ENCODE measurements at regions not wholly inside any gene's neighbourhood (a gene's known extent, or its start where the extent isn't known, plus 50 kb on each side); places are given as distances from the start of the nearest gene placed in this dataset.

DNA sequence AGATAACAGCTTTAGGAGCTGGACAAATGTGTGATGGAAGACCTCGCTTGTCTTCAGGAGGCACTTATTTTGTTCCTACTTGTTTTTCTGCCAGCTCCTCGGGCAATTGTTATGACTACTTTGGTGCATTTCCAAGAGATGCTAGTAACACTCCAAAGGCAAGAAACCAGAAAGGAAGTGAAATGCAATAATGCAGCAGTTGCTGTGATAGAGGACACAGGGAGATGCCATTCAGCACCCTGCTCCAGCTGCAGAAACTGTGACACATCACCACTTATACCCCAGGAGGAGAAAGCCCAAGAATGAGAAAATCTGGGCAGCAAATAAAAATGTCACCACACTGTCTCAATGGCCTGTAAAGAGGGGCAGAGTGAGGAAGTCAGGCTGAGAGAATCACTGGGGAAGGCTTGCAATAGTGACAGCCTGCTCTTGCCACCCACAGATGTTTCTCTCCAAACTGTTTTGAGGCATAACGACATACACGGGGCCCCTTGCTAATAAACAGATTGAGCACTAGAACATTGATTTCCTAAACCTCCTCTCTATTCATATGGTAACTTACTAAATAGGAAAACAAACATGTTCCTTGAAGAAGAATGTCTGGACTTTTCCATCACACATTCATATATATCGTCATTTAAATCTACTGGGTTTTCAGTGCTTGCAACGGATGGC is 195.5 kb upstream of the PRNP start:
- no peak overlapping the region for H3K4me3 ChIP-seq (ENCODE audit: control insufficient read depth, low read depth, low read length)
- TF ChIP-seq, protein P1, sequence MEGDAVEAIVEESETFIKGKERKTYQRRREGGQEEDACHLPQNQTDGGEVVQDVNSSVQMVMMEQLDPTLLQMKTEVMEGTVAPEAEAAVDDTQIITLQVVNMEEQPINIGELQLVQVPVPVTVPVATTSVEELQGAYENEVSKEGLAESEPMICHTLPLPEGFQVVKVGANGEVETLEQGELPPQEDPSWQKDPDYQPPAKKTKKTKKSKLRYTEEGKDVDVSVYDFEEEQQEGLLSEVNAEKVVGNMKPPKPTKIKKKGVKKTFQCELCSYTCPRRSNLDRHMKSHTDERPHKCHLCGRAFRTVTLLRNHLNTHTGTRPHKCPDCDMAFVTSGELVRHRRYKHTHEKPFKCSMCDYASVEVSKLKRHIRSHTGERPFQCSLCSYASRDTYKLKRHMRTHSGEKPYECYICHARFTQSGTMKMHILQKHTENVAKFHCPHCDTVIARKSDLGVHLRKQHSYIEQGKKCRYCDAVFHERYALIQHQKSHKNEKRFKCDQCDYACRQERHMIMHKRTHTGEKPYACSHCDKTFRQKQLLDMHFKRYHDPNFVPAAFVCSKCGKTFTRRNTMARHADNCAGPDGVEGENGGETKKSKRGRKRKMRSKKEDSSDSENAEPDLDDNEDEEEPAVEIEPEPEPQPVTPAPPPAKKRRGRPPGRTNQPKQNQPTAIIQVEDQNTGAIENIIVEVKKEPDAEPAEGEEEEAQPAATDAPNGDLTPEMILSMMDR (conservative IDR thresholded peaks at IDR 0.05; ENCODE audit: control insufficient read depth, insufficient read depth, low read depth, low read length): no peak
- DNase-seq (ENCODE audit: low read depth): peak; percentile 47

DNA sequence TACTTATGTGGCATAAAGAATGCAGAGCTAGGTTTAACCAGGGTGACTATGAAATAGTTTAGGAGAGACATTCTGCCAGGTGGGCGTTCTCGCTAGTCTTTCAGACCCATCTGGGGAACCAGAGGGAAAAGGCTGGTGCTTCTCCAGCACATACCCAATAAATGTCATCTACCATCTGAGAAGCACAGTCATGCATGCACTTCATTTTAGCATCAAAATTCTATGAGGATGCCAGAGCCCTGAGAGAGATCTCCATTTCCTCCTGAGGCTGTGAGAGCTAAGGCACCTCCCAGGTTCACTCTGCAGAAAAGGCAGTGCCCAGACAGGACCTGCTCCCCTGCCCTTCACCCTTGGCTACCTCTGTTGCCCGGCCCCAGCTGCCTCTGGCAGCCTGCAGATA is 196.2 kb upstream of the PRNP start:
- TF ChIP-seq, protein P1 (conservative IDR thresholded peaks at IDR 0.05; ENCODE audit: control insufficient read depth, insufficient read depth, low read depth, low read length): no peak
- no peak for DNase-seq (ENCODE audit: low read depth)
- H3K4me3 ChIP-seq (ENCODE audit: control insufficient read depth, low read depth, low read length): no peak overlapping the region

DNA sequence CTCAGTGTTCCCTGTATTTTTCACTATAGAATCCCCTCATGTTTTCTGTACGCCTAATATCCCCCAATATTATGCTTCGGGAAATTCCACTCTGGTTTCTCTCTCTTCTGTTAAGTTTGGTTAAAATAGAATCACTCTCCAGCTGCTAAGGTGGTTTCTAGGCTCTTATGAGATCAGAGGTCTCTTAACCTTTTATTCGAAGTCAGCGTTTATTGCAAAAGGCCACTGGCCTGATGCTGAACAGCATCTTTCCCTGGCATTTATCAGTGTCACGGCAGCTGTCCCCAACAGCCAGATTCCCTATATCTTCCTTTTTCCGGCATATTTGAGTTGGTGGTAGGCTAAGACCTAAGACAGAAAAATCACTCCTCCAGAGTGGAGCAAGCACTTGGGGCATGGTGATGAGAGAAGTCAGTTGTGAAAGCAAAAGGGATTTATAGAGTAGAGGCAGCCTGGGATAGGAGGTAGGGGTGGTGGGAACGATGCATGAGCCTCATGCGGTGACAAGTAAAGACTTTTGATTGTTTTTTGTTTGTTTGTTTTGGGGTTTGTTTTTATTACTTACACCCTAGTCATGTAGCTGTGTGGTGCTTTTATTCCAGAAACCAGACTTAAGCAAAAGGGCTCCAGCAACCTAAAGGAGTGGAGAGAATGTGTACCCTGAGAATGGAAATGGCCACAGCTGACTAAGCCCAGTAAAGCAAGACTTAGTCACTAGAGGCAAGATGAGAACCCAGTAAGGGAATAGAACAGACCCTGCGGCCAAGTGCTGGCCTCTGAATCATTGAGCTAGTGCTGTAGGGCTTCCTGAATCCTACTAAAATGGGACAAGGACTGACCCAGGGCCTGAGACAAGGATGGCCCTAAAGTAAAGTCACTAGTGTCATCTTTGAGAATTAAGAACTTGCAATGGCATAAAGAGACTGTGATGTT is 197.6 kb upstream of the PRNP start:
- TF ChIP-seq, protein P1 (conservative IDR thresholded peaks at IDR 0.05; ENCODE audit: control insufficient read depth, insufficient read depth, low read depth, low read length): no peak
- DNase-seq (ENCODE audit: low read depth): peak; percentile 86
- H3K4me3 ChIP-seq (ENCODE audit: control insufficient read depth, low read depth, low read length): no peak overlapping the region

DNA sequence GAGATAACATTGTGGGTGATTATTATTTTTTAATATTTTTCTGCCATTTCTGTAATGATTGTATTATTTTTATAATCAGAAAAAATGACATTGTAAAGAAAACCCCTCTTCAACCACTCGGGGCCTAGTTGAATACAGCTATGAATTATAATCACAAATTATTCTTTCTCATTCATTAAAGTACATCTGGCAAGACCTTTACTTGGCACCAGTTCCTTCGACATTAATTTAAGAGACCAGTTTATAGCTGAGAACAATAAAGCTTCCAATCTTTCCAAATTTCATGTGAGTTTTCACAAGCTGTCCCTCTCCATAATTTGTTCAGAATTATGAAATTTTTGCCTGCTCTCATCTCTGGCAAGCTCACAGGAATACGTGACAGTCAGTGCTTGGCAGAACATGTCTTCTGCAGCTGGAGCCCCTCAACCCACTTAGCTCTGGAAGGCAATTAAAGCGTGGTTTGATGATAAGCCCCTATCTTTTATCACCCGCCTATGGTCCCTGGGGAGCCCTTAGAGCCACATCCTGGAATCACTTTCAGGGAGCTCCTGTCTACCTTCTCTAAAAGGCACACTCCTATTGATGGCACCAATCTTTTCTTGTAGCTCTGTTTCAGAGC is 201.8 kb upstream of the PRNP start:
- DNase-seq (ENCODE audit: low read depth): no peak
- TF ChIP-seq, protein P1 (conservative IDR thresholded peaks at IDR 0.05; ENCODE audit: control insufficient read depth, insufficient read depth, low read depth, low read length): no peak
- H3K4me3 ChIP-seq (ENCODE audit: control insufficient read depth, low read depth, low read length): no peak overlapping the region

DNA sequence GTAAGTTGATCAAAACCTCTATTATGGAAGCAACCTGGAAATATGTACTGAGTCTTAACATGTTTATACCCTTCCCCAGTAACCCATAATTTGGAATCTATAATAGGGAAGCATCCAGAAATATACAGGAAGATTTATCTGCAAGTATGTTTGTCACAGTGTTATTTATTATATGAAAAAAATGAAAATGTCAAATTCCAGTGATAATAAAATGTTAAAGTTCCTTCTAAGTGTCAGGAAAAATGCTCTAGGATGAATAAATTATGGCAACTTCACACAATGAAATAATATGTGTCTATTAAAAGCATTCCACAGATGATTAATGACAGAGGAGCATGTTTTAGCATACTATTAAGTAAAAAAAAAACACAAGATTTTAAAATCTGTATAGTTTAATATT is 202.3 kb upstream of the PRNP start:
- TF ChIP-seq, protein P1 (conservative IDR thresholded peaks at IDR 0.05; ENCODE audit: control insufficient read depth, insufficient read depth, low read depth, low read length): no peak
- DNase-seq (ENCODE audit: low read depth): no peak
- H3K4me3 ChIP-seq (ENCODE audit: control insufficient read depth, low read depth, low read length): no peak overlapping the region

DNA sequence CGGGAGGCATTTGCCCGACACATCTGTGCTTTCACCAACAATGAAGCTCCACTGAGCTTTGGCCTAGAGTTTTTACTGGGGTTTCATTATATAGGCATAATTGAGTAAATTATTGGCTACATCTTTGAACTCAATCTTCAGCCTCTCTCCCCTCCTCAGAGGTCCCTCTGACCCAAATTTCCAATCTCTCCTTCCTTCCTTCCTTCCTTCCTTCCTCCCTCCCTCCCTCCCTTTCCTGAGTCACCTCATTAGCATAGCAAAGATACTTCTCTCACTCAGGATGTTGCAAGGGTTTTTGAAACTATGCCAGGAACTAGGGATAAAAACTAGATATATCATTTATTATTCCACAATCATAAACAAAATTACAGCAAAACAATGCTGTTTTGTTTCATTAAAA is 202.8 kb upstream of the PRNP start:
- DNase-seq (ENCODE audit: low read depth): peak; percentile 79
- no peak overlapping the region for H3K4me3 ChIP-seq (ENCODE audit: control insufficient read depth, low read depth, low read length)
- TF ChIP-seq, protein P1 (conservative IDR thresholded peaks at IDR 0.05; ENCODE audit: control insufficient read depth, insufficient read depth, low read depth, low read length): no peak
